B cell (primary cell): ENCODE measurements at regions not wholly inside any gene's neighbourhood (a gene's known extent, or its start where the extent isn't known, plus 50 kb on each side); places are given as distances from the start of the nearest gene placed in this dataset.

Experiments used
- ATAC-seq: fragments of 200-7000 bp; cut with Tn5 transposase; one replicate; pipeline ENCODE4 v1.10.0; 2021; ENCODE audit warnings: low read depth, mild to moderate bottlenecking, moderate number of reproducible peaks, moderate library complexity
- CTCF ChIA-PET: fragments of 350-600 bp; sonication (Branson Sonifier 250); formaldehyde crosslinking; loops from one replicate; lab custom pipeline; 2021; ENCODE audit warnings: antibody characterized with exemption, inconsistent platforms; lab: Charles Lee
- POLR2A ChIA-PET: fragments of 350-600 bp; sonication (Branson Sonifier 250); formaldehyde crosslinking; loops from one replicate; lab custom pipeline; 2021; ENCODE audit warnings: antibody characterized with exemption; lab: Charles Lee
- DNase-seq: peaks from one replicate; pipeline ENCODE4 v3.0.0; 2013
- H2AFZ ChIP-seq: 2 replicates; pipeline ENCODE4 v1.6.1; 2012; ENCODE audit warnings: mild to moderate bottlenecking, low read depth, low read length; ENCODE audit not compliant: insufficient read depth, poor library complexity, severe bottlenecking
- H3K27ac ChIP-seq, 2 donors: 1 replicate in 1 of 2; 2 replicates in 1 of 2; pipeline ENCODE4 v1.5.1; 2012 to 2013; ENCODE audit warnings: low read length in 2 of 2, mild to moderate bottlenecking in 2 of 2, moderate library complexity in 1 of 2
- H3K27me3 ChIP-seq, 4 experiments: fragments of 200-600 bp in 1 of 4; sonication (generic) in 1 of 4; replicated peaks in 1 of 4; 1 replicate in 2 of 4; 2 replicates in 2 of 4; pipeline versions ENCODE4 v1.6.1 to v1.7.0; 2013 to 2016; ENCODE audit warnings: low read length in 3 of 4, mild to moderate bottlenecking in 2 of 4, mixed read lengths in 1 of 4, moderate library complexity in 1 of 4; ENCODE audit not compliant: insufficient read depth in 4 of 4, control insufficient read depth in 3 of 4; ENCODE audit errors: control extremely low read depth in 1 of 4
- H3K36me3 ChIP-seq, 2 experiments: replicated peaks in 1 of 2; 1 replicate in 1 of 2; 2 replicates in 1 of 2; pipeline versions ENCODE4 v1.6.1 to v1.7.1; 2013; ENCODE audit warnings: low read length in 1 of 2; ENCODE audit not compliant: insufficient read depth in 2 of 2, control insufficient read depth in 1 of 2; ENCODE audit errors: control extremely low read depth in 1 of 2, extremely low read depth in 1 of 2
- H3K4me1 ChIP-seq, 2 donors: fragments of 200-600 bp in 1 of 2; sonication (generic) in 1 of 2; 1 replicate in 1 of 2; 2 replicates in 1 of 2; pipeline versions ENCODE4 v1.5.1 to v1.6.1; 2013 to 2017; ENCODE audit warnings: low read length in 2 of 2; ENCODE audit not compliant: control insufficient read depth in 2 of 2, insufficient read depth in 2 of 2
- H3K4me2 ChIP-seq: replicated peaks from 2 replicates; pipeline ENCODE3; 2012; ENCODE audit warnings: mild to moderate bottlenecking, low read depth, low read length; ENCODE audit not compliant: poor library complexity, severe bottlenecking
- H3K4me3 ChIP-seq, 5 experiments: fragments of 200-600 bp in 1 of 5; sonication (generic) in 1 of 5; 1 replicate in 3 of 5; 2 replicates in 2 of 5; pipeline versions ENCODE4 v1.5.1 to v1.7.0; 2011 to 2016; ENCODE audit warnings: low read length in 4 of 5, mild to moderate bottlenecking in 4 of 5, low read depth in 2 of 5, control low read depth in 1 of 5, moderate library complexity in 1 of 5; ENCODE audit not compliant: insufficient read depth in 1 of 5; ENCODE audit errors: control extremely low read depth in 1 of 5, extremely low read depth in 1 of 5
- H3K79me2 ChIP-seq: fragments of 200-600 bp; sonication (generic); one replicate; pipeline ENCODE4 v1.6.0; 2016; ENCODE audit warnings: low read length; ENCODE audit not compliant: control insufficient read depth, insufficient read depth
- H3K9ac ChIP-seq: fragments of 200-600 bp; sonication (generic); 2 replicates; pipeline ENCODE4 v1.6.1; 2017; ENCODE audit warnings: mild to moderate bottlenecking, low read length, moderate library complexity
- H3K9me3 ChIP-seq, 3 donors: one replicate each; pipeline versions ENCODE4 v1.6.1 to v1.7.1; 2013; ENCODE audit warnings: low read length in 2 of 3; ENCODE audit not compliant: control insufficient read depth in 2 of 3, insufficient read depth in 1 of 3; ENCODE audit errors: control extremely low read depth in 1 of 3
- H4K20me1 ChIP-seq: 2 replicates; pipeline ENCODE4 v1.6.0; 2012; ENCODE audit warnings: mild to moderate bottlenecking, low read length; ENCODE audit not compliant: insufficient read depth, control insufficient read depth, poor library complexity, severe bottlenecking
- H3K27ac Mint-ChIP-seq: one replicate; pipeline ENCODE4 v1.8.0; 2021; ENCODE audit warnings: mixed read lengths
- H3K27me3 Mint-ChIP-seq: one replicate; pipeline ENCODE4 v1.8.0; 2021; ENCODE audit warnings: mixed read lengths
- H3K4me1 Mint-ChIP-seq: one replicate; pipeline ENCODE4 v1.8.0; 2021; ENCODE audit warnings: mixed read lengths
- H3K4me3 Mint-ChIP-seq: one replicate; pipeline ENCODE4 v1.8.0; 2021; ENCODE audit warnings: mixed read lengths
- H3K9me3 Mint-ChIP-seq: one replicate; pipeline ENCODE4 v1.8.0; 2022; ENCODE audit warnings: mixed read lengths; ENCODE audit not compliant: insufficient read depth
- EZH2 ChIP-seq: IDR thresholded peaks from 2 replicates; pipeline ENCODE4 v1.6.1; 2012; ENCODE audit warnings: borderline replicate concordance, low read depth, mild to moderate bottlenecking, moderate library complexity, low read length; ENCODE audit not compliant: insufficient read depth, poor library complexity, severe bottlenecking
- WGBS: methylation state at CpG from one replicate; pipeline ENCODE4 v1.1.5; 2013; ENCODE audit warnings: missing lambda C conversion rate; ENCODE audit not compliant: insufficient coverage; 5-methylcytosine and 5-hydroxymethylcytosine counted together
- intact Hi-C: fragments of 100-400 bp; cut with micrococcal nuclease; formaldehyde crosslinking; loops from one replicate; pipeline ENCODE4 v1.10.0; 2022
- TF ChIP-seq, protein P1 (sequence below): fragments of 200-600 bp; IDR thresholded peaks from one replicate; pipeline ENCODE4 v1.8.0; 2022; ENCODE audit warnings: antibody characterized with exemption, mild to moderate bottlenecking

DNA sequence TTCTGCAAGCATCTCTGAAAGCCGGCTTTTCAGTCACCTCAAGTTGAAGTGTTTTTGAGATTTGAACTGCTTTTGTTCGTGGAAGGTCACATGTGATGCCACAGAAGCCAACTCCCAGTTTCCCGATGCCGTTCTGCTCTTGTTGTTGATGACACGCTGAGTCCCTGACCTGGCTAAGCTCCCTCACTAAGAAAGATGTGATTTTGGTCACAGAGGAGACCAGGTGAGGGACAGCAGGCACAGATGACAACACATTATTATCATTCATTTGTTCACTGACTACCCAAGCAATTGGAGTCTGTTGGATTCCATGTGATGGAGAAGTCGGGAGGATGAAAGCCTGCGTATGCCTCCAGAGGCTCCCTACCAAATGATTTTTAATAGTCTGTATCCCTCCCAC is 822.4 kb upstream of the RBFOX1 start:
- intact Hi-C loops, result no loop called here
- H3K9me3 Mint-ChIP-seq, result peaks cover 4% of the 10 kb centered on the region
- H2AFZ ChIP-seq, result no peak overlapping the region
- no peak for ATAC-seq
- H3K4me1 ChIP-seq, result no peaks in the 10 kb centered on the region
- no peaks in the 10 kb centered on the region for H3K27me3 Mint-ChIP-seq
- no peaks in the 10 kb centered on the region for H3K4me1 Mint-ChIP-seq
- CTCF ChIA-PET, result no interaction called here
- no peak overlapping the region for H3K4me2 ChIP-seq
- no peak overlapping the region for H3K4me3 Mint-ChIP-seq
- no peaks in the 10 kb centered on the region for H3K79me2 ChIP-seq
- WGBS, result 60% methylated on average over 2 of the region's 7 CpGs
- no peak for DNase-seq
- POLR2A ChIA-PET, result no interaction called here
- H3K27ac Mint-ChIP-seq, result no peak overlapping the region
- no peaks in the 10 kb centered on the region for H3K27me3 ChIP-seq
- H3K9me3 ChIP-seq, result no peaks in the 10 kb centered on the region
- TF ChIP-seq, protein P1, sequence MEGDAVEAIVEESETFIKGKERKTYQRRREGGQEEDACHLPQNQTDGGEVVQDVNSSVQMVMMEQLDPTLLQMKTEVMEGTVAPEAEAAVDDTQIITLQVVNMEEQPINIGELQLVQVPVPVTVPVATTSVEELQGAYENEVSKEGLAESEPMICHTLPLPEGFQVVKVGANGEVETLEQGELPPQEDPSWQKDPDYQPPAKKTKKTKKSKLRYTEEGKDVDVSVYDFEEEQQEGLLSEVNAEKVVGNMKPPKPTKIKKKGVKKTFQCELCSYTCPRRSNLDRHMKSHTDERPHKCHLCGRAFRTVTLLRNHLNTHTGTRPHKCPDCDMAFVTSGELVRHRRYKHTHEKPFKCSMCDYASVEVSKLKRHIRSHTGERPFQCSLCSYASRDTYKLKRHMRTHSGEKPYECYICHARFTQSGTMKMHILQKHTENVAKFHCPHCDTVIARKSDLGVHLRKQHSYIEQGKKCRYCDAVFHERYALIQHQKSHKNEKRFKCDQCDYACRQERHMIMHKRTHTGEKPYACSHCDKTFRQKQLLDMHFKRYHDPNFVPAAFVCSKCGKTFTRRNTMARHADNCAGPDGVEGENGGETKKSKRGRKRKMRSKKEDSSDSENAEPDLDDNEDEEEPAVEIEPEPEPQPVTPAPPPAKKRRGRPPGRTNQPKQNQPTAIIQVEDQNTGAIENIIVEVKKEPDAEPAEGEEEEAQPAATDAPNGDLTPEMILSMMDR, result no peak
- no peak for TF ChIP-seq EZH2
- H3K27ac ChIP-seq, result no peak overlapping the region
- H3K36me3 ChIP-seq, result no peaks in the 10 kb centered on the region
- no peaks in the 10 kb centered on the region for H4K20me1 ChIP-seq
- no peak overlapping the region for H3K9ac ChIP-seq
- H3K4me3 ChIP-seq, result no peak overlapping the region

DNA sequence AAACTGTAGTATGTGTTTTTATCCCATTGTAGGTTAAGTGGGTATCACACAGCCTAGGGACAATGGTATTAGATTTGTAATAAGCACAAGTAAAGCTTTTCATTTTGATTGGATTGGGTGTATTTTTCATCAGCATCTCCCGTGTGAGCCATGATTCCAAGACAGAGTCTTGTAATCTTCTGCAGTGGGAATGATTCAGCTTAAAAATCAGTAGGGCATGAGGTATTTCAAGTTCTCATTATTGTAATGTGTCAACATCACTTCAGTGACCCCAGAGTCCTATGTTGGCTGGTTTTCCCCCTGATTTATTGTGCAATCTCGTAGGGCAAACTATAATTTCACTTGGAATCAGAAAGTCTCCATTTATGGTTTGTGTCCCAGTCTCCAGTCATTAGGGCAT is 833.2 kb upstream of the RBFOX1 start:
- Histone ChIP-seq H3K9ac (no peak overlapping the region), H3K9me3 (peaks cover 0 to 4% (median 2%) of the 10 kb centered on the region in 3 donors), H2AFZ (no peak overlapping the region), H3K4me3 (no peak overlapping the region), H3K36me3 (no peaks in the 10 kb centered on the region), H4K20me1 (no peaks in the 10 kb centered on the region), H3K4me2 (no peak overlapping the region), H3K79me2 (no peaks in the 10 kb centered on the region), H3K27me3 (no peaks in the 10 kb centered on the region), H3K4me1 (no peaks in the 10 kb centered on the region), H3K27ac (no peak overlapping the region)
- Mint-ChIP-seq H3K27ac (no peak overlapping the region), H3K9me3 (no peaks in the 10 kb centered on the region), H3K27me3 (no peaks in the 10 kb centered on the region), H3K4me1 (no peaks in the 10 kb centered on the region), H3K4me3 (no peak overlapping the region)
- TF ChIP-seq, protein P1, result no peak
- TF ChIP-seq EZH2, result no peak
- ChIA-PET CTCF (no interaction called here), POLR2A (no interaction called here)
- no peak for DNase-seq
- ATAC-seq, result no peak
- WGBS, result 100% methylated on average over 1 of the region's 2 CpGs
- intact Hi-C loops, result no loop called here
